Lower leg skin (tissue), 4 donors: ENCODE measurements at regions not wholly inside any gene's neighbourhood (a gene's known extent, or its start where the extent isn't known, plus 50 kb on each side); places are given as distances from the start of the nearest gene placed in this dataset.

Source experiments
- DNase-seq, 2 donors: peaks; one replicate each; pipeline ENCODE4 v3.0.0-alpha.2; 2019; ENCODE audit warnings: low spot score in 2 of 2
- H3K4me3 ChIP-seq: fragments of 200-600 bp; sonication (generic); 2 replicates; pipeline ENCODE4 v1.5.1; 2017; ENCODE audit warnings: mild to moderate bottlenecking, low read depth; ENCODE audit not compliant: poor library complexity, severe bottlenecking
- POLR2A ChIP-seq, 2 donors: fragments of 450-650 bp; IDR thresholded peaks; one replicate each; pipeline ENCODE4 v1.6.1; 2016 to 2017; ENCODE audit warnings: antibody characterized with exemption in 2 of 2, mild to moderate bottlenecking in 1 of 2, moderate library complexity in 1 of 2
- WGBS, 2 donors: methylation state at CpG; one replicate each; pipeline ENCODE4 v1.1.5; 2018; 5-methylcytosine and 5-hydroxymethylcytosine counted together
- intact Hi-C: fragments of 100-400 bp; cut with DNase I; formaldehyde crosslinking; loops from one replicate; pipeline ENCODE4 v1.15.0; 2023; ENCODE audit warnings: low total_unique reads
- TF ChIP-seq, protein P1 (sequence below), 3 donors: fragments of 450-650 bp; IDR thresholded peaks; one replicate each; pipeline ENCODE4 v1.5.1; 2016; ENCODE audit warnings: antibody characterized with exemption in 3 of 3, mild to moderate bottlenecking in 3 of 3, moderate library complexity in 2 of 3

GRCh38 chr2:56473524-56473923 lies 289.7 kb downstream of the CCDC85A start:
- no peak for TF ChIP-seq POLR2A (IDR thresholded peaks at IDR 0.05)
- TF ChIP-seq, protein P1, sequence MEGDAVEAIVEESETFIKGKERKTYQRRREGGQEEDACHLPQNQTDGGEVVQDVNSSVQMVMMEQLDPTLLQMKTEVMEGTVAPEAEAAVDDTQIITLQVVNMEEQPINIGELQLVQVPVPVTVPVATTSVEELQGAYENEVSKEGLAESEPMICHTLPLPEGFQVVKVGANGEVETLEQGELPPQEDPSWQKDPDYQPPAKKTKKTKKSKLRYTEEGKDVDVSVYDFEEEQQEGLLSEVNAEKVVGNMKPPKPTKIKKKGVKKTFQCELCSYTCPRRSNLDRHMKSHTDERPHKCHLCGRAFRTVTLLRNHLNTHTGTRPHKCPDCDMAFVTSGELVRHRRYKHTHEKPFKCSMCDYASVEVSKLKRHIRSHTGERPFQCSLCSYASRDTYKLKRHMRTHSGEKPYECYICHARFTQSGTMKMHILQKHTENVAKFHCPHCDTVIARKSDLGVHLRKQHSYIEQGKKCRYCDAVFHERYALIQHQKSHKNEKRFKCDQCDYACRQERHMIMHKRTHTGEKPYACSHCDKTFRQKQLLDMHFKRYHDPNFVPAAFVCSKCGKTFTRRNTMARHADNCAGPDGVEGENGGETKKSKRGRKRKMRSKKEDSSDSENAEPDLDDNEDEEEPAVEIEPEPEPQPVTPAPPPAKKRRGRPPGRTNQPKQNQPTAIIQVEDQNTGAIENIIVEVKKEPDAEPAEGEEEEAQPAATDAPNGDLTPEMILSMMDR (IDR thresholded peaks at IDR 0.05), result no peak
- DNase-seq, result no peak
- intact Hi-C loops, result no loop called here
- no peak overlapping the region for H3K4me3 ChIP-seq

GRCh38 chr2:56474412-56475158 lies 290.8 kb downstream of the CCDC85A start:
- DNase-seq, result no peak
- H3K4me3 ChIP-seq, result no peak overlapping the region
- TF ChIP-seq POLR2A (IDR thresholded peaks at IDR 0.05), result no peak
- TF ChIP-seq, protein P1 (IDR thresholded peaks at IDR 0.05), result no peak
- 21 to 28% methylated on average over 4 of the region's 4 CpGs for WGBS, 2 donors
- intact Hi-C loops, result no loop called here

DNA sequence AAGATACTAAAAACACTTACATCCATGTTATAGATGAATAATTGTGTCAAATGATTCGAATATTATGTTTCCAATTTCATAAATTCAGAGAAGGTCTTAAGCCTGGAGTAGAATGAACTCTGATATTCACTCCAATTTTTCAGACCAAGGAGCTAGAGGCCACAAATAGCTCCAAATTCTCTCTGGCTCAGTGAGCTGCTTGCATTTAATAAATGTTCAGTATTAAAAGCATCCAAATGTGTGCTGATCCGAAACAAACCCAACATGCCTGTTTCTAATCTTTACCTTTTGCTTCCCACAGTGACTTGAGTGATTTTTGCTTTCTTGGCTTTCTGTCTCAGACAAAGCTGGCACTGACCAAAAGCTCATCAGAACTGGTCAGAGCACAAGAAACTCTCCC lies 291.4 kb downstream of the CCDC85A start:
- intact Hi-C loops, result no loop called here
- H3K4me3 ChIP-seq, result no peak overlapping the region
- TF ChIP-seq, protein P1 (IDR thresholded peaks at IDR 0.05), result no peak
- no peak for TF ChIP-seq POLR2A (IDR thresholded peaks at IDR 0.05)
- no peak for DNase-seq
- 59 to 60% methylated on average over 2 of the region's 2 CpGs for WGBS, 2 donors

- no peak overlapping the region for H3K4me3 ChIP-seq
- TF ChIP-seq, protein P1 (IDR thresholded peaks at IDR 0.05), result no peak
- TF ChIP-seq POLR2A (IDR thresholded peaks at IDR 0.05), result no peak
- 34 to 35% methylated on average over 8 of the region's 8 CpGs for WGBS, 2 donors
- peak in 1 of 2 donors; percentile 21 for DNase-seq
- intact Hi-C loops, result no loop called here
Observed at GRCh38 chr2:56476509-56477071, 292.8 kb downstream of the CCDC85A start.

DNA sequence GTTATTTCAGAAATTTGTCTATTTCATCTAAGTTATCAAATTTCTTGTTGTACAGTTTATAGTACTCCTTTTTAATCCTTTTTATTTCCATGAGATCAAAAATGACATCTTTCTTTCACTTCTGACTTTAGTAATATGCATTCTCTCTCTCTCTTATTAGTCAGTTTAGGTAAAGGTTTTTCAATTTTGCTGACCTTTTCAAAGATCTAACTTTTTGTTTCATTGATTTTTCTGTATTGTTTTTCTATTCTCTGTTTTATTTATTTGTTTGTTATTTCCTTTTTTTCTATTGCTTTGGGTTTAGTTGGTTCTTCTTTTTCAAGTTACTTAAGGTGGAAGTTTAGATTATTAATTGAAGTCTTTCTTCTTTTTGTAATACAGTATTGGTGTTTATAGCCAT lies 294.2 kb downstream of the CCDC85A start:
- TF ChIP-seq POLR2A (IDR thresholded peaks at IDR 0.05), result no peak
- TF ChIP-seq, protein P1 (IDR thresholded peaks at IDR 0.05), result no peak
- no peak for DNase-seq
- intact Hi-C loops, result no loop called here
- no peak overlapping the region for H3K4me3 ChIP-seq

DNA sequence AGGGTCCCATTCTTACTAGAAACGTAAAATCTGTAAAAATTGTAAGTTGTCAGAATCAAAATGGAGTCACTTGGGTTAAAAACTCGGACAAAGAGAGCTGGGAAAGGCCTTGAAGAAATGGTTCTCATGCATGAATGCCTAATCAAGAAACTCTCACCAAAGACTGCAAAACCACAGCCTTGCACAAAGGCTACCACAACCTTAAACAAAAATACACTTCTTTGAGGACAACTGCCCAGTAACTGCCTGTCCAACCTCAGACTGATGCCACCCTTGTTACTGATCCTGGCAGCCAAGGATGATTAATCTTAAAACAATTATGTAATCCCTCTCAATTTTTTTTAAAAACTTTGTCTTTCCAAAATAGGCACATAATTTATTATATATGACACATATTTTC lies 299.3 kb downstream of the CCDC85A start:
- intact Hi-C loops, result no loop called here
- H3K4me3 ChIP-seq, result no peak overlapping the region
- TF ChIP-seq, protein P1 (IDR thresholded peaks at IDR 0.05), result no peak
- TF ChIP-seq POLR2A (IDR thresholded peaks at IDR 0.05), result no peak
- DNase-seq, result no peak
- WGBS, 2 donors, result 65 to 78% methylated on average over 2 of the region's 2 CpGs
